ENCODE measurements at regions not wholly inside any gene's neighbourhood (a gene's known extent, or its start where the extent isn't known, plus 50 kb on each side); places are given as distances from the start of the nearest gene placed in this dataset.

- no peak for TF ChIP-seq SP1 (IDR thresholded peaks at IDR 0.05)
- no peak for TF ChIP-seq TARDBP (IDR thresholded peaks at IDR 0.05)
- TF ChIP-seq BHLHE40 (IDR thresholded peaks at IDR 0.05; ENCODE audit: borderline replicate concordance): no peak
- TF ChIP-seq ARNT (IDR thresholded peaks at IDR 0.05): no peak
- TF ChIP-seq FOXA1 (IDR thresholded peaks at IDR 0.05): no peak
- no peak for TF ChIP-seq FOXK2 (IDR thresholded peaks at IDR 0.05)
These were observed 126.5 kb upstream of the ZNF438 start for GRCh38 chr10:31158011-31158658.

Data from HEK293T (cell line).